Embryonic facial prominence (tissue), 1 donor: ENCODE measurements at regions not wholly inside any gene's neighbourhood (a gene's known extent, or its start where the extent isn't known, plus 50 kb on each side); places are given as distances from the start of the nearest gene placed in this dataset.

Source experiments
- DNase-seq: peaks from one replicate; pipeline ENCODE4 v3.0.0-alpha.2; 2016; ENCODE audit errors: extremely low spot score

GRCh38 chr11:127233998-127234397, 233.4 kb upstream of the KIRREL3 start:
- DNase-seq, result no peak

- no peak for DNase-seq
These were observed 229.8 kb upstream of the KIRREL3 start for GRCh38 chr11:127230392-127230791.

GRCh38 chr11:127226949-127227348, 226.4 kb upstream of the KIRREL3 start:
- no peak for DNase-seq

- DNase-seq, result no peak
These were observed 225.8 kb upstream of the KIRREL3 start for GRCh38 chr11:127226380-127226779.

- no peak for DNase-seq
These were observed 225.0 kb upstream of the KIRREL3 start for GRCh38 chr11:127225619-127226018.

- DNase-seq, result no peak
These were observed 223.7 kb upstream of the KIRREL3 start for GRCh38 chr11:127224276-127224675.

- no peak for DNase-seq
These were observed 223.1 kb upstream of the KIRREL3 start for GRCh38 chr11:127223633-127224032.

- DNase-seq, result no peak
These were observed 222.5 kb upstream of the KIRREL3 start for GRCh38 chr11:127223026-127223425.

- no peak for DNase-seq
These were observed 219.1 kb upstream of the KIRREL3 start for GRCh38 chr11:127219704-127220103.

GRCh38 chr11:127218275-127218608, 217.7 kb upstream of the KIRREL3 start:
- DNase-seq, result no peak

GRCh38 chr11:127217452-127218274, 217.1 kb upstream of the KIRREL3 start:
- DNase-seq, result no peak

- no peak for DNase-seq
These were observed 205.2 kb upstream of the KIRREL3 start for GRCh38 chr11:127205688-127206217.

- no peak for DNase-seq
These were observed 202.9 kb upstream of the KIRREL3 start for GRCh38 chr11:127203490-127203889.

- DNase-seq, result no peak
These were observed 201.5 kb upstream of the KIRREL3 start for GRCh38 chr11:127202105-127202504.

- no peak for DNase-seq
These were observed 198.8 kb upstream of the KIRREL3 start for GRCh38 chr11:127199306-127199801.

- no peak for DNase-seq
These were observed 195.0 kb upstream of the KIRREL3 start for GRCh38 chr11:127195501-127196120.

- DNase-seq, result no peak
These were observed 194.0 kb upstream of the KIRREL3 start for GRCh38 chr11:127194521-127194920.

- no peak for DNase-seq
These were observed 193.4 kb upstream of the KIRREL3 start for GRCh38 chr11:127193950-127194349.

- no peak for DNase-seq
These were observed 191.1 kb upstream of the KIRREL3 start for GRCh38 chr11:127191689-127192088.

- no peak for DNase-seq
These were observed 190.7 kb upstream of the KIRREL3 start for GRCh38 chr11:127191261-127191660.

GRCh38 chr11:127182586-127183203, 182.1 kb upstream of the KIRREL3 start:
- no peak for DNase-seq

- DNase-seq, result no peak
These were observed 156.7 kb upstream of the KIRREL3 start for GRCh38 chr11:127157225-127157624.

- DNase-seq, result no peak
These were observed 148.8 kb upstream of the KIRREL3 start for GRCh38 chr11:127149410-127149809.
